GM12873 (cell line): ENCODE measurements at regions not wholly inside any gene's neighbourhood (a gene's known extent, or its start where the extent isn't known, plus 50 kb on each side); places are given as distances from the start of the nearest gene placed in this dataset.

ENCODE experiments used
- TF ChIP-seq, protein P1 (sequence below): IDR thresholded peaks from 2 replicates; pipeline ENCODE4 v1.5.1; 2012; ENCODE audit warnings: low read depth, mild to moderate bottlenecking, moderate library complexity, low read length, control low read depth; ENCODE audit not compliant: insufficient read depth; ENCODE audit errors: missing control alignments

DNA sequence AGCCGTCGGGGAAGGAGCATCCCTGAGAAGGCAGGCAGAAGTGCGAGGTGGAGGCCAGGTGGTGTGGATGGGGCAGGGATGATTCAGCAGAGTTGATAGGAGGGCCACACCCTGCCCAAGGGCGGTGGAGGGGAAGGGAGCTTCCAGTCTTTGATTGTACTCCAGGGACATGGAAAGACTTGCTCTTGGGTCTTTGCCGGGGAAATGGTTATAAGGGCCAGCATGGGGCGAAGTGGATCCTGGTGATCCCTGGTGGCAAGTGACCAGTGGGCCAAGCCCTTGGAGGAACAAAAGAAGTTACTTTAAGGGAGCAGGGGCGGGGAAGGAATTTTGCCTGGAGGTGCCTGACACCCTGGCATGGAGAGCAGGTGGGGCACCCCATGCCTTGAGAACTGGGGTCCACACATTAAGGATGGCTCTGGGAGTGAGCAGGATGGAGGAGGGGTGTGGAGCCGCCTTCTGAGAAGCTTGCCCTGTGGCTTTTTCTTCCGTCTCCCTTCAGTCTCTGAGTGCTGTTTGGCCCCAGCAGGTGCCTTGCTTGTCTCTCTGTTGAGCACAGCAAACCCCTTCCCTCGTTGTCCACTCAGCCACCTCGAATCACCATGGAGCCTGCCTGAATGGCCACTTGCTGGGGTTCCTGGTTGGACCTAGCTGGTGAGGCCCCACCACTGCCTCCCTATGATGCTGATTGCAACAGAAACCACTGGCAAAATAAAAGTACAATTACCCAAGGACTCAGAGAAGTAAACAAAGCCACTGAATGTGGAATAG, 83.9 kb downstream of the RAMP3 start:
- TF ChIP-seq, protein P1, sequence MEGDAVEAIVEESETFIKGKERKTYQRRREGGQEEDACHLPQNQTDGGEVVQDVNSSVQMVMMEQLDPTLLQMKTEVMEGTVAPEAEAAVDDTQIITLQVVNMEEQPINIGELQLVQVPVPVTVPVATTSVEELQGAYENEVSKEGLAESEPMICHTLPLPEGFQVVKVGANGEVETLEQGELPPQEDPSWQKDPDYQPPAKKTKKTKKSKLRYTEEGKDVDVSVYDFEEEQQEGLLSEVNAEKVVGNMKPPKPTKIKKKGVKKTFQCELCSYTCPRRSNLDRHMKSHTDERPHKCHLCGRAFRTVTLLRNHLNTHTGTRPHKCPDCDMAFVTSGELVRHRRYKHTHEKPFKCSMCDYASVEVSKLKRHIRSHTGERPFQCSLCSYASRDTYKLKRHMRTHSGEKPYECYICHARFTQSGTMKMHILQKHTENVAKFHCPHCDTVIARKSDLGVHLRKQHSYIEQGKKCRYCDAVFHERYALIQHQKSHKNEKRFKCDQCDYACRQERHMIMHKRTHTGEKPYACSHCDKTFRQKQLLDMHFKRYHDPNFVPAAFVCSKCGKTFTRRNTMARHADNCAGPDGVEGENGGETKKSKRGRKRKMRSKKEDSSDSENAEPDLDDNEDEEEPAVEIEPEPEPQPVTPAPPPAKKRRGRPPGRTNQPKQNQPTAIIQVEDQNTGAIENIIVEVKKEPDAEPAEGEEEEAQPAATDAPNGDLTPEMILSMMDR: no peak

DNA sequence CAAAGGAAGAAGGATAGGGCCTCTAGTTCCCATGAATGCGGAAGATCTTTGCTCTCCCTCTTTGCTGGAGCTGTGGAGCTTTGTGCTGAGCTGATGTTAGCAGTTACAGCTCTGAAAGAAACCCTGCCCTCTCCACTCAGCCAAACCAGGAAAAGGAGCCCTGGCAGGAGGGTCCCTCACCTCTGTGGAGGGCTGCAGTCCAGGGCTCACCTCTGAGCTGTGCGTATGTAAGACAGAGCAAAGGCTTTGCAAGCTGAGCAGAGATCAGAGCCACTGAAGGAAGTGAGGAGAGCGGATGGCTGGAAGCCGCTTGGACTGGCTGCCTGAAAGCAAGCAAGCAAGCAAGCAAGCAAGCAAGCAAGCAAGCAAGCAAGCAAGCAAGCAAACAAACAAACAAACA, 84.7 kb downstream of the RAMP3 start:
- TF ChIP-seq, protein P1: no peak

DNA sequence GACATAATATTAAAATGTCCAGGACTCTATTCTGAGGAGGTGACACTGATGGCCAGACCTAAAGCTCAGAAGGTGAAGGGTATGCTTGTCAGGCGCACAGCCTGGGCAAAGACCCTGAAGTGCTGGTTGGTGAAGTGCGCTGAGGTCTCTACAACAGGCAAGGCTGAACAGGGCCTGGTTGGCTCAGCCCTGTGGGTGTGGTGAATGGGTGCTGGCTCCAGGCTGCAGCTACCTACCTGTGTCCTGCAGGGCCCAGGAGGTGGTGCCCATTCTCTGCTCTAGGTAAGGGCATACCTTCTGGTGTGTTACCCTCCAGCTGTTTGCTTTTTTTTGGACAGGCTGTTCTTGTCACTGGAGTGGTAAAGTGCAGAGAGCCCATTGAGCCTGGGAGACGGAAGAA, 85.1 kb downstream of the RAMP3 start:
- TF ChIP-seq, protein P1: no peak

DNA sequence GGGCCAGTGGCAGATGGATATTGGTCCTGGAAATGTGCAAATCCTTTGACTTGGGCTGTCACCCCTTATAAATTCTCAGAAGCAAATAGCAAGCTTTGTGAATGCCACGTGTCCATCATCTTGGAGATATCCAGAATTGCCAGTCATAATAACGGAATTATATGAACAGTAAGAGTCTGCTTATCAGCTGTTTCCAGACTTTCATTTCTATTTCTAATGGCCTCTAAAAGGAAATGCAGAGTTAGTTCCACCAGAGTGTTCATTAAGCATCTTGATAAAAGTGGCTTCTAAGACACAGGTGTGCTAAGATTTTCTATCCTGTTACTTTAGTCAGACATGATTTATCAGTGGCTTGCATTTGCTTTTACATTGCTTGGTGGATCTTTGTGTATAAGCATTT, 87.4 kb downstream of the RAMP3 start:
- TF ChIP-seq, protein P1: no peak

DNA sequence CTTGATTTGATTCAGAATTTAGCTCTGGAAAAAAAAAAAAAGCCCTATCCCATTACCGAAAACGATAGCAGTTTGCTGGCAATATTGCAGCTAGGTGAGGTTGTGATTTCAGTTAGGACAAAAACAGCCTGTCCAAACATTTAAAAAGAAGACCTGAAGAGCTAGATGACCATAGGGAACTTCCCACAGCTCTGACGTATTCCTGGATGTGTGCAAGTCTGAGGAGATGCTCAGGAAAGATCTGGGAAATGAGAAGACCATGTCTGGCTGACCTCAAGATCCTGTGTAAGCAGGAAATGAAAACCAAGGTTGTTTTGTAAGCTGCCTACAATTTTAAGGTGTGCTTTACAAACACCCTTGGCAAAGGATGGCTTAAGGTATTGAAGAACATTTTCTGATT, 88.7 kb downstream of the RAMP3 start:
- TF ChIP-seq, protein P1: no peak

DNA sequence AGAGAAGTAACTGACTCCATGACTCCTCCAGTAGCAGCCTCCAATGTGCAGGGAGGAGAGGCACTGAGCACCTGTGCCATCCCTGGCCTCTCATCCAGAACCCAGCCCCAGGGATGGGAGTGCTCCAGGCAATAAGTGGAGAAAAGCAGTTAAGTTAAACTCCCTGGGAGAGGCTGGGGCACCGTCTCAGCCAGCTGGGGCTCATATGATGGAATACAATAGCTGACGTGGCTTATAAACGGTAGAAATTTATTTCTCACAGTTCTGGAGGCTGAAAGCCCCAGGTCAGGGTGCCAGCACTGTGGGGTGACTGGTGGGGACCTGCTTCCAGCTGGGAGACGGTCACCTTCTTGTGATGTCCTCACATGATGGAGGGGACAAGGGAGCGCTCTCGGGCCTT, 94.7 kb downstream of the RAMP3 start:
- TF ChIP-seq, protein P1: no peak

DNA sequence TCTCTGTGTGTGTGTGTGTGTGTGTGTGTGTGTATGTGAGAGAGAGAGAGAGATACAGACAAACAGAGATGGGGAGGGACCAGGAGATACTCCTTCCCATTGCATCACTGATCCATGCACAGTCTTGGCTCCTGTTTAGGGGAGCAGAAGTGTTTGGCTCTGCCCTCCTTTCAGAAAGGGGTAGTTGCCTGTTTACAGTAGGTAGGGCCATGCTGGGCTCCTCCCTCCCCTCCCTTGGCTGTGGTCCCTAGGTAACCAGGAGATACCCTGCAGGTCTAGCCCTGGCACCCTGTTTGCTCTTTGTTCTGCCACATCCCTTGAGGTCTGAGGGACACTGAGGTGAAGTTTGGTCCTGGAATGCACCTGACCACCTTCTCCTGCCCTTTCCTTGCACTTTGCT, 95.3 kb downstream of the RAMP3 start:
- TF ChIP-seq, protein P1: no peak
